Muscle of leg (tissue), 3 donors: ENCODE measurements at regions not wholly inside any gene's neighbourhood (a gene's known extent, or its start where the extent isn't known, plus 50 kb on each side); places are given as distances from the start of the nearest gene placed in this dataset.
"Not testable (repeated sequence)": the region's sequence is repeated elsewhere in the genome, so short reads cannot be mapped to it uniquely, and the experiment has no call there.

Experiments used
- DNase-seq: peaks from one replicate; pipeline ENCODE4 v3.0.0; 2013
- H3K27ac ChIP-seq: one replicate; pipeline ENCODE4 v1.5.1; 2013; ENCODE audit warnings: mild to moderate bottlenecking, low read length, control low read depth
- H3K27me3 ChIP-seq: one replicate; pipeline ENCODE4 v1.6.1; 2013; ENCODE audit warnings: low read length; ENCODE audit not compliant: control insufficient read depth, insufficient read depth
- H3K36me3 ChIP-seq: one replicate; pipeline ENCODE4 v1.6.1; 2013; ENCODE audit warnings: low read length; ENCODE audit not compliant: control insufficient read depth, insufficient read depth
- H3K4me1 ChIP-seq: one replicate; pipeline ENCODE4 v1.6.1; 2013; ENCODE audit warnings: low read length; ENCODE audit not compliant: control insufficient read depth, insufficient read depth
- H3K4me3 ChIP-seq: one replicate; pipeline ENCODE4 v1.5.1; 2013; ENCODE audit warnings: low read length, control low read depth
- H3K9me3 ChIP-seq: replicated peaks from 2 replicates; pipeline ENCODE4 v1.6.1; 2013; ENCODE audit warnings: low read depth, low read length; ENCODE audit not compliant: control insufficient read depth
- WGBS: methylation state at CpG from one replicate; pipeline ENCODE4 v1.1.5; 2013; ENCODE audit warnings: missing lambda C conversion rate; ENCODE audit not compliant: insufficient coverage; 5-methylcytosine and 5-hydroxymethylcytosine counted together

GRCh38 chr12:83758888-83759631 is 1072.4 kb downstream of the TMTC2 start:
- WGBS: no CpG with 5 or more reads among the region's 5 CpGs
- no peaks in the 10 kb centered on the region for H3K36me3 ChIP-seq

GRCh38 chr12:83753904-83754303 is 1067.2 kb downstream of the TMTC2 start:
- Histone ChIP-seq H3K4me1 (no peaks in the 10 kb centered on the region), H3K4me3 (no peak overlapping the region), H3K36me3 (no peaks in the 10 kb centered on the region), H3K9me3 (no peaks in the 10 kb centered on the region), H3K27me3 (no peaks in the 10 kb centered on the region), H3K27ac (no peak overlapping the region)
- WGBS: no CpG with 5 or more reads among the region's 1 CpG
- DNase-seq: no peak

More at GRCh38 chr12:83758888-83759631, 1072.4 kb downstream of the TMTC2 start:
- H3K9me3 ChIP-seq: no peaks in the 10 kb centered on the region
- no peak for DNase-seq
- H3K27me3 ChIP-seq: no peaks in the 10 kb centered on the region
- H3K4me1 ChIP-seq: no peaks in the 10 kb centered on the region
- no peak overlapping the region for H3K27ac ChIP-seq
- H3K4me3 ChIP-seq: no peak overlapping the region

- Histone ChIP-seq H3K4me3 (no peak overlapping the region), H3K9me3 (no peaks in the 10 kb centered on the region), H3K36me3 (no peaks in the 10 kb centered on the region), H3K27me3 (no peaks in the 10 kb centered on the region), H3K4me1 (no peaks in the 10 kb centered on the region), H3K27ac (no peak overlapping the region)
- no CpG with 5 or more reads among the region's 3 CpGs for WGBS
- DNase-seq: no peak
These were observed 1066.5 kb downstream of the TMTC2 start for GRCh38 chr12:83753205-83753604.

GRCh38 chr12:83739607-83740006 is 1052.9 kb downstream of the TMTC2 start:
- 50% methylated on average over 1 of the region's 3 CpGs for WGBS
- Histone ChIP-seq H3K27ac (no peak overlapping the region), H3K9me3 (no peaks in the 10 kb centered on the region), H3K27me3 (no peaks in the 10 kb centered on the region), H3K36me3 (no peaks in the 10 kb centered on the region), H3K4me3 (no peak overlapping the region), H3K4me1 (no peaks in the 10 kb centered on the region)
- DNase-seq: peak; percentile 84

DNA sequence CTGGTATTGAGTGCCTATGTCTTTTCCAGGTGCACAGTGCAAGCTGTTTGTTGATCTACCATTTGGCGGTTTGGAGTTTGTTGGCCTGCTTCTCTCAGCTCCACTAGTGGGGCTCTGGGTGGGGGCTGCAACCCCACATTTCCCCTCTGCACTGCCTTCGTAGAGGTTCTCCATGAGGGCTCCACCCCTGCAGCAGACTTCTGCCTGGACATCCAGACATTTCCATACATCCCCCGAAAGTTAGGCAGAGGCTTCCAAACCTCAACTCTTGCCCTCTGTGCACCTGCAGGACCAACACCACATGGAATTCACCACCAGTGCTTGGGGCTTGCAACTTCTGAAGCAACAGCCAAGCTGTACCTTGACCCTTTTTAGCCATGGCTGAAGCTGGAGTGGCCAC is 1024.1 kb downstream of the TMTC2 start:
- H3K9me3 ChIP-seq: peaks cover 21% of the 10 kb centered on the region
- H3K36me3 ChIP-seq: no peaks in the 10 kb centered on the region
- H3K27me3 ChIP-seq: no peaks in the 10 kb centered on the region
- no peak for DNase-seq
- H3K4me3 ChIP-seq: no peak overlapping the region
- 87% methylated on average over 3 of the region's 3 CpGs for WGBS
- H3K27ac ChIP-seq: no peak overlapping the region
- H3K4me1 ChIP-seq: no peaks in the 10 kb centered on the region

DNA sequence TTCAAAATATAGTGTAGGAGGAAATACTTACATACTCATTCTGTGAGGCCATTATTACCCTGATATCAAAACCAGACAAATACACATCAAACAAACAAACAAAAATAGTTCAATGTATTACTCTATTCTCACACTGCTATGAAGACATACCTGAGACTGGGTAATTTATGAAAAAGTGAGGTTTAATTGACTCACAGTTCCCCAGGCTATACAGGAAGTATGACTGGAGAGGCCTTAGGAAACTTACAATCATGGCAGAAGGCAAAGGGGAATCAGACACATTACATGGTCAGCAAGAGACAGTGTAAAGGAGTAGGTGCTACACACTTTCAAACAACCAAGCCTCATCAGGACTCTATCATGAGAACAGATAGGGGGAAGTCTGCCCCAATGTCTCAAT is 1023.2 kb downstream of the TMTC2 start:
- no peak overlapping the region for H3K4me3 ChIP-seq
- no peaks in the 10 kb centered on the region for H3K4me1 ChIP-seq
- H3K27ac ChIP-seq: no peak overlapping the region
- H3K27me3 ChIP-seq: no peaks in the 10 kb centered on the region
- DNase-seq: no peak
- H3K36me3 ChIP-seq: no peaks in the 10 kb centered on the region
- H3K9me3 ChIP-seq: peaks cover 21% of the 10 kb centered on the region

GRCh38 chr12:83700838-83701237 is 1014.1 kb downstream of the TMTC2 start:
- H3K36me3 ChIP-seq: no peaks in the 10 kb centered on the region
- WGBS: no CpG with 5 or more reads among the region's 2 CpGs
- no peak for DNase-seq
- H3K9me3 ChIP-seq: no peaks in the 10 kb centered on the region
- H3K4me1 ChIP-seq: no peaks in the 10 kb centered on the region
- no peaks in the 10 kb centered on the region for H3K27me3 ChIP-seq
- no peak overlapping the region for H3K4me3 ChIP-seq
- H3K27ac ChIP-seq: no peak overlapping the region

DNA sequence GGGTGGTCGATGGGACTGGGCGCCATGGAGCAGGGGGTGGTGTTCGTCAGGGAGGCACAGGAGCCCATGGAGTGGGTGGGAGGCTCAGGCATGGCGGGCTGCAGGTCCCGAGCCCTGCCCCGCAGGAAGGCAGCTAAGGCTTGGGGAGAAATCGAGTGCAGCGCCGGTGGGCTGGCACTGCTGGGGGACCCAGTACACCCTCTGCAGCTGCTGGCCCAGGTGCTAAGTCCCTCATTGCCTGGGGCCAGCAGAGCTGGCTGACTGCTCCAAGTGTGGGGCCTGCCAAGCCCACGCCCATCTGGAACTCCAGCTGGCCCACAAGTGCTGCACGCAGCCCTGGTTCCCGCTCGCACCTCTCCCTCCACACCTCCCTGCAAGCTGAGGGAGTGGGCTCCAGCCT is 1009.6 kb downstream of the TMTC2 start:
- H3K27ac ChIP-seq, DNase-seq, H3K9me3 ChIP-seq, H3K36me3 ChIP-seq, H3K27me3 ChIP-seq, H3K4me1 ChIP-seq, H3K4me3 ChIP-seq: not testable (repeated sequence)
- 97% methylated on average over 7 of the region's 13 CpGs for WGBS

DNA sequence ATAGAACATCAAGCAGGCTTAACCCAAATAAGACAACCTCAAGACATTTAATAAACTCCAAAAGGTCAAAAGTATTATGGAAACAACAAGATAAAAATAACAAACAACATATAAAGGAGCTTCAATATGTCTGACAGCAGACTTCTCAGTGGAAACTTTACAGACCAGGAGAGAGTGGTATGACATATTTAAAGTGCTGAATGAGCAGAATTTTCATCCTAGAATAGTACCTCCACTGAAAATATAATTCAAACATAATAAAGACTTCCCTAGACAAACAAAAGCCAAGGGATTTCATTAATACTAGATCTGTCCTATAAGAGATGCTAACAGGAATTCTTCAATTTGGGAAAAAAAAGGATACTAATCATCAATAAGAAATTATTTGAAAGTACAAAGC is 1005.0 kb downstream of the TMTC2 start:
- Histone ChIP-seq H3K4me3 (no peak overlapping the region), H3K27me3 (no peaks in the 10 kb centered on the region), H3K27ac (no peak overlapping the region), H3K36me3 (no peaks in the 10 kb centered on the region), H3K9me3 (peaks cover 2% of the 10 kb centered on the region), H3K4me1 (no peaks in the 10 kb centered on the region)
- DNase-seq: no peak

DNA sequence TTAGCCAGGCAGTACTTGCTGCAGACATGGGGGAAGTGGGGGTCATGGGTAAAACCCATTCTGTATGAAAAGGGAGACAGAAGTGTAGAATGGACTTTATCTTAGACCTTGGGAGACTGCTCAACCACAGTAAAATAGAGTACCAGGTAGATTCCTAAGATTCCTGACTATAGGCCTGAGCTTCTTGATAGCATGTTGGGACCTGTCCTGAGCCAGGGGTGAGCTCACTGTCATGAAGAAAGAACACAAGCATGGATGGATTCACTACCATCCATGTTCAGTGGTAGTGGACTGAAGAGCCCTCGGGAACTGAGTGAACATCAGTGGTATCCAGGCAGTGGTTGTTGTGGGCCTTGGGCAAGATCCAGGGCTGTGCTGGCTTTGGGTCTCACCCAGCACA is 1003.8 kb downstream of the TMTC2 start:
- WGBS: no CpG with 5 or more reads among the region's 1 CpG
- H3K4me3 ChIP-seq: no peak overlapping the region
- peaks cover 2% of the 10 kb centered on the region for H3K9me3 ChIP-seq

GRCh38 chr12:83689333-83689732 is 1002.6 kb downstream of the TMTC2 start:
- H3K4me1 ChIP-seq: no peaks in the 10 kb centered on the region
- no peak overlapping the region for H3K4me3 ChIP-seq
- H3K9me3 ChIP-seq: peaks cover 2% of the 10 kb centered on the region
- WGBS: 100% methylated on average over 1 of the region's 2 CpGs
- no peak for DNase-seq
- H3K36me3 ChIP-seq: no peaks in the 10 kb centered on the region
- H3K27me3 ChIP-seq: no peaks in the 10 kb centered on the region
- no peak overlapping the region for H3K27ac ChIP-seq

More for the DNA sequence above, 1003.8 kb downstream of the TMTC2 start:
- H3K4me1 ChIP-seq: no peaks in the 10 kb centered on the region
- H3K36me3 ChIP-seq: no peaks in the 10 kb centered on the region
- no peak for DNase-seq
- no peaks in the 10 kb centered on the region for H3K27me3 ChIP-seq
- no peak overlapping the region for H3K27ac ChIP-seq
